ENCODE measurements at regions not wholly inside any gene's neighbourhood (a gene's known extent, or its start where the extent isn't known, plus 50 kb on each side); places are given as distances from the start of the nearest gene placed in this dataset.

GRCh38 chr1:9179463-9180110 is 50.7 kb upstream of the GPR157 start:
- no peak for TF ChIP-seq CTCF (IDR thresholded peaks at IDR 0.05; ENCODE audit: low read depth, low read length)
- TF ChIP-seq POLR2A (IDR thresholded peaks at IDR 0.05; ENCODE audit: extremely low read depth, insufficient read length): no peak
